Upper lobe of left lung (tissue), 6 donors: ENCODE measurements at regions not wholly inside any gene's neighbourhood (a gene's known extent, or its start where the extent isn't known, plus 50 kb on each side); places are given as distances from the start of the nearest gene placed in this dataset.

ENCODE experiments used
- ATAC-seq, 2 donors: fragments of 200-7000 bp; cut with Tn5 transposase; one replicate each; pipeline ENCODE4 v1.9.1; 2022; ENCODE audit warnings: mild to moderate bottlenecking in 2 of 2, moderate library complexity in 2 of 2; ENCODE audit not compliant: low FRiP score in 2 of 2
- DNase-seq, 2 donors: peaks; one replicate each; pipeline ENCODE4 v3.0.0-alpha.2; 2019 to 2020
- H3K27ac ChIP-seq, 4 donors: fragments of 200-600 bp; sonication (generic); one replicate each; pipeline ENCODE4 v1.5.1; 2016 to 2019
- H3K27me3 ChIP-seq, 4 donors: fragments of 200-600 bp; sonication (generic); one replicate each; pipeline ENCODE4 v1.5.1; 2017 to 2019
- H3K36me3 ChIP-seq, 4 donors: fragments of 200-600 bp; sonication (generic); one replicate each; pipeline ENCODE4 v1.5.1; 2016 to 2019
- H3K4me1 ChIP-seq, 4 donors: fragments of 200-600 bp; sonication (generic); one replicate each; pipeline ENCODE4 v1.5.1; 2018 to 2019
- H3K4me3 ChIP-seq, 4 donors: fragments of 200-600 bp; sonication (generic); one replicate each; pipeline ENCODE4 v1.5.1; 2017 to 2019; ENCODE audit warnings: mild to moderate bottlenecking in 2 of 4, moderate library complexity in 1 of 4
- H3K9me3 ChIP-seq, 4 donors: fragments of 200-600 bp; sonication (generic); one replicate each; pipeline ENCODE4 v1.5.1; 2018 to 2019
- EP300 ChIP-seq, 4 donors: sonication (generic); formaldehyde crosslinking; IDR thresholded peaks; one replicate each; pipeline ENCODE4 v1.5.1; 2017; ENCODE audit warnings: antibody characterized with exemption in 4 of 4, control low read depth in 2 of 4
- POLR2A ChIP-seq, 4 donors: fragments of 450-650 bp; IDR thresholded peaks; one replicate each; pipeline ENCODE4 v1.5.1; 2016 to 2017; ENCODE audit warnings: antibody characterized with exemption in 4 of 4, mild to moderate bottlenecking in 2 of 4
- POLR2AphosphoS5 ChIP-seq, 2 donors: sonication (generic); formaldehyde crosslinking; IDR thresholded peaks; one replicate each; pipeline ENCODE4 v1.5.1; 2017; ENCODE audit warnings: antibody characterized with exemption in 2 of 2
- WGBS, 2 donors: methylation state at CpG; one replicate each; pipeline ENCODE4 v1.1.5; 2017 to 2018; 5-methylcytosine and 5-hydroxymethylcytosine counted together
- TF ChIP-seq, protein P1 (sequence below), 6 experiments: fragments of 450-650 bp in 4 of 6; fragments of 200-600 bp in 2 of 6; sonication (generic) in 2 of 6; IDR thresholded peaks; one replicate each; pipeline ENCODE4 v1.5.1; 2016 to 2019; ENCODE audit warnings: antibody characterized with exemption in 6 of 6
- donor health status: DM: no; HTN: no; CAD: no; lungs with moderate emphysema.
- donor health status: DM: no; HTN: yes; CAD: no; lungs with severe emphysema.

DNA sequence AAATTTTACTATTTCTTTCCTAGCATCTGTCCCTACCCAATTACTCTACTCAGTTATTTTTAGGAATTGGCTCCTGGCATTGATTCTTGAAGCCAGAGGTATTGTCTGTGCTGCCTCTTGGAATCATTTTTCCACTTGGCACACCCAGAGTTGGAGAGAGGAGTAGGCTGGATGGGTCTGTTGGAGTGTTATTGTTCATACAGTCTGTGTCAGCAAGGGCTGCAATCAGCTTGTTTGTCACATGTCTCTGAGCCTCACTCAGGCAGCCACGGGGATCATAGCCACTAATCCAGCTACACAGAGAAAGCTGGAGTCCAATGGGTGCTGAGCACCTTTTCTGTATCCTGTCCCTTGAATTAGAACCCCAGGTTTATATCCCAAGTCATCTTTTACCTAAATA lies 176.0 kb upstream of the DYRK2 start:
- Histone ChIP-seq H3K36me3 (no peaks in the 10 kb centered on the region), H3K27ac (no peak overlapping the region), H3K27me3 (no peaks in the 10 kb centered on the region), H3K9me3 (no peaks in the 10 kb centered on the region), H3K4me3 (no peak overlapping the region), H3K4me1 (no peaks in the 10 kb centered on the region)
- WGBS, 2 donors = 43 to 46% methylated on average over 1 of the region's 1 CpG
- TF ChIP-seq, protein P1, sequence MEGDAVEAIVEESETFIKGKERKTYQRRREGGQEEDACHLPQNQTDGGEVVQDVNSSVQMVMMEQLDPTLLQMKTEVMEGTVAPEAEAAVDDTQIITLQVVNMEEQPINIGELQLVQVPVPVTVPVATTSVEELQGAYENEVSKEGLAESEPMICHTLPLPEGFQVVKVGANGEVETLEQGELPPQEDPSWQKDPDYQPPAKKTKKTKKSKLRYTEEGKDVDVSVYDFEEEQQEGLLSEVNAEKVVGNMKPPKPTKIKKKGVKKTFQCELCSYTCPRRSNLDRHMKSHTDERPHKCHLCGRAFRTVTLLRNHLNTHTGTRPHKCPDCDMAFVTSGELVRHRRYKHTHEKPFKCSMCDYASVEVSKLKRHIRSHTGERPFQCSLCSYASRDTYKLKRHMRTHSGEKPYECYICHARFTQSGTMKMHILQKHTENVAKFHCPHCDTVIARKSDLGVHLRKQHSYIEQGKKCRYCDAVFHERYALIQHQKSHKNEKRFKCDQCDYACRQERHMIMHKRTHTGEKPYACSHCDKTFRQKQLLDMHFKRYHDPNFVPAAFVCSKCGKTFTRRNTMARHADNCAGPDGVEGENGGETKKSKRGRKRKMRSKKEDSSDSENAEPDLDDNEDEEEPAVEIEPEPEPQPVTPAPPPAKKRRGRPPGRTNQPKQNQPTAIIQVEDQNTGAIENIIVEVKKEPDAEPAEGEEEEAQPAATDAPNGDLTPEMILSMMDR (IDR thresholded peaks at IDR 0.05) = no peak
- TF ChIP-seq POLR2AphosphoS5 (IDR thresholded peaks at IDR 0.05) (no peak), EP300 (IDR thresholded peaks at IDR 0.05) (no peak)
- DNase-seq (no peak), ATAC-seq (peak in 1 of 2 donors; percentile 76)

DNA sequence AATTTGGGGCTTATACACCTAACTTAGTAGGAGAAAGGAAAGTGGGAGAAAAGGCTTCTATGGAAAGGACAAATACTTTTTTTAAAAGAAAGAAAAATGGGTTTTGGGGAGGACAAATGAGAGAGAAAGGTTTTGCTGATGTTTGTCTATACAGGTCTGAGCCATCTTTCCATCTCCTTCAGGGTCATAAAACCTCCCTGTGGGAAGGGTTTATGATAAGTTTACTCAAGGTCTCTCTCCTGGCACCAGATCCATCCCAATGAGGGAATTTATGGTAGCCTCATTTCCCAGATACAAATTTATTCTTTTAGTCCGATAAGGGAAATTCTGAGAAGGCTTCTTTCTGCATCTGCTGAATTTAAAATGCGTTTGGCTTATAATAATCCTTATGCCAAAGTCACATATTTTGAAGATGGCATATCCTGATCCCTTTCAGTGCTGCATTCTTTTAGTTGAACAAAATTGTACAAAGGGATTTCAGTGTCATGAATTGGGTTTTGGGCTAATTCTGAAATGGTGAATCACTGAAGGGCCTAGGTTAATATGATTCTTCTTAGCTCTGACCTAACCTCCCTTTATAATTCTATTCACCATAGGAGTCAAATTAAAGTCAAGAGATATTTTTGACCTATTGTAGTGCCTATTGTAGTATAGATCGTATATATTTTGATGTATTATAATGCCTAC lies 173.5 kb upstream of the DYRK2 start:
- Histone ChIP-seq H3K9me3 (no peaks in the 10 kb centered on the region), H3K27me3 (no peaks in the 10 kb centered on the region), H3K27ac (no peak overlapping the region), H3K4me3 (no peak overlapping the region), H3K4me1 (no peaks in the 10 kb centered on the region), H3K36me3 (no peaks in the 10 kb centered on the region)
- TF ChIP-seq, protein P1 (IDR thresholded peaks at IDR 0.05) = no peak
- no peak for TF ChIP-seq POLR2A (IDR thresholded peaks at IDR 0.05)
- no peak for TF ChIP-seq EP300 (IDR thresholded peaks at IDR 0.05)
- TF ChIP-seq POLR2AphosphoS5 (IDR thresholded peaks at IDR 0.05) = no peak
- no peak for DNase-seq
- no peak for ATAC-seq
- 95 to 97% methylated on average over 3 of the region's 3 CpGs for WGBS, 2 donors

DNA sequence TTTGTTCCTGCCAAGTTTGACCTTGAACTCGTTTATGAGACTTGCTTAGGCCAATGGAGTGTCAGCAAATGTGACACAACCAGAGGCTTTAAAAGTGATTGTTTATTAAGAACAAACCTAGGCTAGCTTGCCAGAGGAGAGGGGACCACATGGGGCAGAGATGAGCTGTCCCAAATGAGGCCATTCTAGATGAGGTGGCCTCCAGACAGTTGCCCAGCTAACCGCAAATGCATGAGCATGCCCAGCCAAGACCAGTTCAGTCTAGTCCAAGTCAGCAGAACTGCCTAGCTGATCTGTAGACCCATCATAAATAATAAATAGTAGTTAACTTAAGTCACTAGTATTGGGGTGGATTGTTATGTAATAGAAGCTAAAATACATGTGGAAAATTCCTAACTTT lies 172.8 kb upstream of the DYRK2 start:
- no peak for ATAC-seq
- Histone ChIP-seq H3K4me1 (no peaks in the 10 kb centered on the region), H3K9me3 (no peaks in the 10 kb centered on the region), H3K36me3 (no peaks in the 10 kb centered on the region), H3K4me3 (no peak overlapping the region), H3K27me3 (no peaks in the 10 kb centered on the region), H3K27ac (no peak overlapping the region)
- TF ChIP-seq, protein P1 (IDR thresholded peaks at IDR 0.05) = no peak
- TF ChIP-seq EP300 (IDR thresholded peaks at IDR 0.05) (no peak), POLR2A (IDR thresholded peaks at IDR 0.05) (no peak), POLR2AphosphoS5 (IDR thresholded peaks at IDR 0.05) (no peak)
- 68 to 75% methylated on average over 2 of the region's 2 CpGs for WGBS, 2 donors
- no peak for DNase-seq

DNA sequence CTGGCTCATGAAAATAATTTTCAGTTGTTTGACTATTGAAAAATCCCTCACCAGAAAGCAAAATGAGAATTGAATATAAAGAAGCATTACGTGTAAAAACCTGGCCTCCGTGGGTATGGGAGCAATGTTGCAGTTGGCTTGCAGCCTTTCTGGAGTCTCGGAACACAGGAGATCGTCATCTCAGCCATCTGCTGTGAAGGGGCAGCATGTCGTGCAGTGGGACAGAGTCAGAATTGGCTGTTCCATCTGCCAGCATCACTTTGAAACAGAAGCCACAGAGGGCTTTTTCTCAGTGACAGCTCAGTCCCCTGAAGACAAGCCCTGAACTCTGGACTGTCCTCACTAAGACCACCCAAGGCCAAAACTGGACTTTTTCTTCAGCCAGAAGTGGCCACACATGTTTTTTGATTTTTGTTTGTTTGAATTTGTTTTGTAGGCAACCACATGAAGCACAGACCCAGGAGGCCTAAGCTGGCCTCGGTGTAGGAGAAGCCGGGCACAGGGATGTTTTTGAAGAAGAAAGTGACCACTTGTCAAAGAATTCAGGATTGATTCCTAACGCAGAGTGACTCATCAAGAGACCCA lies 170.8 kb upstream of the DYRK2 start:
- H3K4me3 ChIP-seq = no peak overlapping the region
- DNase-seq (no peak), ATAC-seq (no peak)
- H3K9me3 ChIP-seq = no peaks in the 10 kb centered on the region
- no peaks in the 10 kb centered on the region for H3K27me3 ChIP-seq
- no peak for TF ChIP-seq EP300 (IDR thresholded peaks at IDR 0.05)
- TF ChIP-seq, protein P1 (IDR thresholded peaks at IDR 0.05) = no peak
- no peak for TF ChIP-seq POLR2AphosphoS5 (IDR thresholded peaks at IDR 0.05)
- no peak for TF ChIP-seq POLR2A (IDR thresholded peaks at IDR 0.05)
- no peak overlapping the region for H3K27ac ChIP-seq
- 89 to 94% methylated on average over 8 of the region's 8 CpGs for WGBS, 2 donors
- H3K36me3 ChIP-seq = no peaks in the 10 kb centered on the region
- no peaks in the 10 kb centered on the region for H3K4me1 ChIP-seq
